GM21367 (cell line): ENCODE measurements at regions not wholly inside any gene's neighbourhood (a gene's known extent, or its start where the extent isn't known, plus 50 kb on each side); places are given as distances from the start of the nearest gene placed in this dataset.

ENCODE experiments used
- ATAC-seq: cut with Tn5 transposase; IDR thresholded peaks from one replicate; pipeline ENCODE4 v1.9.1; 2021; ENCODE audit not compliant: unreplicated experiment

- no peak for ATAC-seq
Measured at GRCh38 chr3:116920826-116921610, 211.4 kb downstream of the TUSC7 start.

- no peak for ATAC-seq
Measured at GRCh38 chr3:116927918-116928317, 218.3 kb downstream of the TUSC7 start.

GRCh38 chr3:116929505-116930222 lies 220.1 kb downstream of the TUSC7 start:
- no peak for ATAC-seq

GRCh38 chr3:116930786-116931185 lies 221.2 kb downstream of the TUSC7 start:
- no peak for ATAC-seq

GRCh38 chr3:116939091-116939490 lies 229.5 kb downstream of the TUSC7 start:
- ATAC-seq, result no peak

GRCh38 chr3:116939550-116939949 lies 230.0 kb downstream of the TUSC7 start:
- no peak for ATAC-seq

GRCh38 chr3:116940719-116941118 lies 231.1 kb downstream of the TUSC7 start:
- no peak for ATAC-seq

GRCh38 chr3:116946376-116946775 lies 236.8 kb downstream of the TUSC7 start:
- ATAC-seq, result no peak

GRCh38 chr3:116947148-116947547 lies 237.6 kb downstream of the TUSC7 start:
- no peak for ATAC-seq

- ATAC-seq, result no peak
Measured at GRCh38 chr3:116947809-116948208, 238.2 kb downstream of the TUSC7 start.

- ATAC-seq, result no peak
Measured at GRCh38 chr3:116950301-116951055, 240.9 kb downstream of the TUSC7 start.

GRCh38 chr3:116951610-116952009 lies 242.0 kb downstream of the TUSC7 start:
- ATAC-seq, result no peak

- ATAC-seq, result no peak
Measured at GRCh38 chr3:116958291-116958690, 248.7 kb downstream of the TUSC7 start.

GRCh38 chr3:116961106-116961505 lies 251.5 kb downstream of the TUSC7 start:
- ATAC-seq, result no peak

- no peak for ATAC-seq
Measured at GRCh38 chr3:116963802-116964201, 254.2 kb downstream of the TUSC7 start.

GRCh38 chr3:116966649-116967048 lies 257.1 kb downstream of the TUSC7 start:
- no peak for ATAC-seq

- no peak for ATAC-seq
Measured at GRCh38 chr3:116969135-116969534, 259.6 kb downstream of the TUSC7 start.

GRCh38 chr3:116969646-116970045 lies 260.1 kb downstream of the TUSC7 start:
- ATAC-seq, result no peak

- no peak for ATAC-seq
Measured at GRCh38 chr3:116971531-116971930, 262.0 kb downstream of the TUSC7 start.

- no peak for ATAC-seq
Measured at GRCh38 chr3:116974702-116975101, 265.1 kb downstream of the TUSC7 start.

- ATAC-seq, result no peak
Measured at GRCh38 chr3:116977441-116977840, 267.9 kb downstream of the TUSC7 start.

- no peak for ATAC-seq
Measured at GRCh38 chr3:116980099-116980498, 270.5 kb downstream of the TUSC7 start.
